ENCODE measurements at regions not wholly inside any gene's neighbourhood (a gene's known extent, or its start where the extent isn't known, plus 50 kb on each side); places are given as distances from the start of the nearest gene placed in this dataset.

- Histone ChIP-seq H3K4me3 (ENCODE audit: low read length) (no peak overlapping the region), H3K36me3 (ENCODE audit: control insufficient read depth, insufficient read depth, low read length) (no peaks in the 10 kb centered on the region), H3K9me3 (ENCODE audit: control insufficient read depth, insufficient read depth, low read length) (no peaks in the 10 kb centered on the region), H3K27ac (ENCODE audit: low read length) (no peak overlapping the region), H3K4me1 (ENCODE audit: control insufficient read depth, insufficient read depth, low read length) (no peaks in the 10 kb centered on the region), H3K27me3 (ENCODE audit: control insufficient read depth, insufficient read depth, low read length) (no peaks in the 10 kb centered on the region)
- no peak for TF ChIP-seq CTCF (IDR thresholded peaks at IDR 0.05)
- DNase-seq (no peak), ATAC-seq (no peak)
- Mint-ChIP-seq H3K27ac (no peak overlapping the region), H3K36me3 (no peaks in the 10 kb centered on the region), H3K27me3 (ENCODE audit: low read depth in 2 of 2) (no peaks in the 10 kb centered on the region), H3K4me3 (no peak overlapping the region), H3K4me1 (peaks cover 15 to 25% of the 10 kb centered on the region in 2 donors), H3K9me3 (no peaks in the 10 kb centered on the region)
- intact Hi-C loops (cut with micrococcal nuclease), result no loop called here
- WGBS (ENCODE audit: insufficient coverage), result 100% methylated on average over 2 of the region's 3 CpGs
Measured at GRCh38 chr2:74063486-74063885, 78.8 kb downstream of the TET3 start.

- H3K4me1 ChIP-seq (ENCODE audit: control insufficient read depth, insufficient read depth, low read length), result no peaks in the 10 kb centered on the region
- TF ChIP-seq CTCF (IDR thresholded peaks at IDR 0.05), result no peak
Measured at GRCh38 chr2:74065456-74065855, 80.7 kb downstream of the TET3 start.

GRCh38 chr2:74066491-74067203 lies 81.1 kb downstream of the BOLA3 start:
- TF ChIP-seq CTCF (IDR thresholded peaks at IDR 0.05), result no peak
- H3K9me3 ChIP-seq (ENCODE audit: control insufficient read depth, insufficient read depth, low read length), result no peaks in the 10 kb centered on the region
- Mint-ChIP-seq H3K9me3 (no peaks in the 10 kb centered on the region), H3K4me1 (peaks cover 15 to 33% of the 10 kb centered on the region in 2 donors), H3K36me3 (no peaks in the 10 kb centered on the region), H3K4me3 (no peak overlapping the region), H3K27ac (peak overlapping the region in 1 of 2 donors; percentile 55), H3K27me3 (ENCODE audit: low read depth in 2 of 2) (no peaks in the 10 kb centered on the region)
- WGBS (ENCODE audit: insufficient coverage), result 92% methylated on average over 3 of the region's 3 CpGs
- intact Hi-C loops (cut with micrococcal nuclease), result no loop called here
- DNase-seq (no peak), ATAC-seq (no peak)
- H3K27me3 ChIP-seq (ENCODE audit: control insufficient read depth, insufficient read depth, low read length), result no peaks in the 10 kb centered on the region
- H3K27ac ChIP-seq (ENCODE audit: low read length), result no peak overlapping the region
- H3K4me3 ChIP-seq (ENCODE audit: low read length), result no peak overlapping the region
- no peaks in the 10 kb centered on the region for H3K4me1 ChIP-seq (ENCODE audit: control insufficient read depth, insufficient read depth, low read length)
- H3K36me3 ChIP-seq (ENCODE audit: control insufficient read depth, insufficient read depth, low read length), result no peaks in the 10 kb centered on the region

More at GRCh38 chr2:74065456-74065855, 80.7 kb downstream of the TET3 start:
- no peak for DNase-seq
- Mint-ChIP-seq H3K4me3 (no peak overlapping the region), H3K36me3 (no peaks in the 10 kb centered on the region), H3K27me3 (ENCODE audit: low read depth in 2 of 2) (no peaks in the 10 kb centered on the region), H3K4me1 (peaks cover 15 to 32% of the 10 kb centered on the region in 2 donors), H3K27ac (peak overlapping the region in 1 of 2 donors; percentile 57), H3K9me3 (no peaks in the 10 kb centered on the region)
- Histone ChIP-seq H3K4me3 (ENCODE audit: low read length) (no peak overlapping the region), H3K36me3 (ENCODE audit: control insufficient read depth, insufficient read depth, low read length) (no peaks in the 10 kb centered on the region), H3K27ac (ENCODE audit: low read length) (no peak overlapping the region), H3K9me3 (ENCODE audit: control insufficient read depth, insufficient read depth, low read length) (no peaks in the 10 kb centered on the region), H3K27me3 (ENCODE audit: control insufficient read depth, insufficient read depth, low read length) (no peaks in the 10 kb centered on the region)
- WGBS (ENCODE audit: insufficient coverage), result 98% methylated on average over 10 of the region's 10 CpGs
- no peak for ATAC-seq
- intact Hi-C loops (cut with micrococcal nuclease), result no loop called here
